ENCODE measurements at regions not wholly inside any gene's neighbourhood (a gene's known extent, or its start where the extent isn't known, plus 50 kb on each side); places are given as distances from the start of the nearest gene placed in this dataset.

DNA sequence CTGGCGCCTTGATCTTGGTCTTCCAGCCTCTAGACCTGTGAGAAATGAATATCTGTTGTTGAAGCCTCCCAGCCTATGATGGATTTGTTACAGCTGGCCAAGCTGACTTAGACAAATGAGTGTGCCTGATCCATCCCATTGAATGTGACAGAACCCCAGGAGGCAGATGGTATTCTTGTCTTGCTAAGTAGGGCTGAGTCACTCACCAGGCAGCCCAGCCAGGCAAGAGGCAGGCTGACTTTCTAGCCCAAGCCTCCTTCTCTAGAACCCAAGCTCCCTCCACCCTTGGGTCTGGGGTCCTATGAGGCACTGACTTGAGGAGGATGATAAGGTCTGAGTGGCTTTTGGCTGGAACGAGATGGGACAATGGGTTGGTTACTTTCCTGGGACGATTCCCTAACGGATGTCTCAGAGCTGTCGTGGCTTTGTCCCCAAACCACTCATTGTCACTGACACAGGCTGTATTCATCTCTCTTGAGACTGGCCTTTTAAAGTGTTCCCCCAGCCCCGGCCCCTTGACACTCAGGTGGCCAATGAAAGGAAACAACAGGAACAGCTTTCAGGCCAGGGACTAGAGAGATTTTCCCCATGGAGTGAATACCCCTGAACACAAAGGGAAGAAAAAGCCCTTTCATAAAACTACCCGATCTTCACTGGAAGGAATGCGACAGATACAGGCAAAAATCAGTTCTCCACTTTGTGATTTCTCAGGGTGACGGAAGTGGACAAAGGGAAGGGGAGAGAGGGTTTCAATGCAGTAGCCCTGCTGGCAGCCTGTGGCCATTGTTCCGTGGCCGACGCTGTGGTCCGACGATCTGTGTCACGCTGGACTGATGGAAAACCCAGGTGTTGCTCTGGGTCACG is 264.2 kb downstream of the AACS start:
- TF ChIP-seq MYC (IDR thresholded peaks at IDR 0.05; ENCODE audit: low read depth, low read length) (no peak), MAX (IDR thresholded peaks at IDR 0.05; ENCODE audit: low read depth, low read length) (no peak), CTCF (IDR thresholded peaks at IDR 0.05; ENCODE audit: low read depth, low read length) (no peak), POLR2A (IDR thresholded peaks at IDR 0.05; ENCODE audit: extremely low read depth, insufficient read length) (no peak)
- no peak for DNase-seq (ENCODE audit: low read depth)
- H3K4me3 ChIP-seq (ENCODE audit: low read depth, low read length) = no peak overlapping the region

GRCh38 chr12:125330645-125331341 is 265.6 kb downstream of the AACS start:
- TF ChIP-seq POLR2A (IDR thresholded peaks at IDR 0.05; ENCODE audit: extremely low read depth, insufficient read length) (no peak), CTCF (IDR thresholded peaks at IDR 0.05; ENCODE audit: low read depth, low read length) (peak; percentile 86), MAX (IDR thresholded peaks at IDR 0.05; ENCODE audit: low read depth, low read length) (0 out of 2 replicates have a peak, but pooled peaks have one; percentile 20), MYC (IDR thresholded peaks at IDR 0.05; ENCODE audit: low read depth, low read length) (peak; percentile 41; the same call in 1 of the 2 replicates)
- no peak overlapping the region for H3K4me3 ChIP-seq (ENCODE audit: low read depth, low read length)
- peak; percentile 52 for DNase-seq (ENCODE audit: low read depth)

DNA sequence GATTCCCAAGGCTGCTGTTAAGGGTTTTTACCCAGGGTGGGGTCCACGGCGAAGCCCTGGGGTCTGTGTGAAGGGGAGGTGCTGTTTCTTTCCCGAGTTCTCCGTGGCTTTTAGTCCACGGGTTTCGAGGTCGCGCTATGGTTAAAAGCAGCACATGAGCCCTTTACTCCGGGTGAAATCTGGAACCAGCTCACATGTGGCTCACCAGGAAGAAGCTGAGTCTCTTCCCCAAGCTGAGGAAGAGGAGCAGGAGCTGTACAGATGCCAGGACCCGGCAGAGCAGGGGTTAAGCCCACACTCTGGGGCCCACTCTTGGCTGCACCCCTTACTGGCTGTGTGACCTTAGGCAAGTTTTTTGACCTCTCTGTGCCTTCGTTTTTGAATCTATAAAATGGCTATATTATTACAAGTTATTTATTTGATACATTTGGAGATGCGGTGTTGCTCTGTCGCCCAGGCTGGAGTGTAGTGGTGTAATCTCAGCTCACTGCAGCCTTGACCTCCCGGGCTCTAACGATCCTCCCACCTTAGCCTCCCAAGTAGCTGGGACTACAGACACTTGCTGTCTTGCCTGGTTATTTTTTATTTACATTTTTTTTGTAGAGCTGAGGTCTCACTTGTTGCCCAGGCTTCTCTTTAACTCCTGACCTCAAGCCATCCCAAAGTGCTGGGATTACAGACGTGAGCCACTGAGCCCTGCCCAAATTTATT is 266.3 kb downstream of the AACS start:
- H3K4me3 ChIP-seq (ENCODE audit: low read depth, low read length) = no peak overlapping the region
- DNase-seq (ENCODE audit: low read depth) = no peak
- TF ChIP-seq MYC (IDR thresholded peaks at IDR 0.05; ENCODE audit: low read depth, low read length) (no peak), CTCF (IDR thresholded peaks at IDR 0.05; ENCODE audit: low read depth, low read length) (no peak), MAX (IDR thresholded peaks at IDR 0.05; ENCODE audit: low read depth, low read length) (no peak), POLR2A (IDR thresholded peaks at IDR 0.05; ENCODE audit: extremely low read depth, insufficient read length) (no peak)

DNA sequence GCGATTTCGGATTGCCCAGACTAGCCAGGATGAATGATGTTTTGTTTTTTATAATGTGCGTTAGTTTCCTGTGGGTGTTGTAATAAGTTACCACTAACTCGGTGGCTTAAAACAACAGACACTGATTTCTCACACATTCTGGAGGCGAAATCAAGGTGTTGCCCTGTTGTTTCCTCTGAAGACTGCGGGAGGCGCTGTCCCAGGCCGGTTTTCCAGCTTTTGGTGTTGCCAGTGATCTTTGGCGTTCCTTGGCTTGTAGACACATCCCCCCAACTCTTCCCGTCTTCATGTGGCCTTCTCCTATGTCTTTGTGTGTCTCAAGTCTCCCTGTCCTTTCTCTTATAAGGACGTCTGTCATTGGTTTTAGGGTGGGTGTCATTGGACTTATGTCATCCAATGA is 267.7 kb downstream of the AACS start:
- no peak for TF ChIP-seq MAX (IDR thresholded peaks at IDR 0.05; ENCODE audit: low read depth, low read length)
- TF ChIP-seq CTCF (IDR thresholded peaks at IDR 0.05; ENCODE audit: low read depth, low read length) = peak; percentile 35
- H3K4me3 ChIP-seq (ENCODE audit: low read depth, low read length) = no peak overlapping the region
- DNase-seq (ENCODE audit: low read depth) = peak; percentile 10

GRCh38 chr12:125336246-125336645 is 271.0 kb downstream of the AACS start:
- H3K4me3 ChIP-seq (ENCODE audit: low read depth, low read length) = no peak overlapping the region
- TF ChIP-seq POLR2A (IDR thresholded peaks at IDR 0.05; ENCODE audit: extremely low read depth, insufficient read length) = no peak
- no peak for TF ChIP-seq CTCF (IDR thresholded peaks at IDR 0.05; ENCODE audit: low read depth, low read length)
- TF ChIP-seq MYC (IDR thresholded peaks at IDR 0.05; ENCODE audit: low read depth, low read length) = no peak
- TF ChIP-seq MAX (IDR thresholded peaks at IDR 0.05; ENCODE audit: low read depth, low read length) = no peak
- no peak for DNase-seq (ENCODE audit: low read depth)
